Fibroblast of lung (primary cell): ENCODE measurements at regions not wholly inside any gene's neighbourhood (a gene's known extent, or its start where the extent isn't known, plus 50 kb on each side); places are given as distances from the start of the nearest gene placed in this dataset.

Source experiments
- EZH2 ChIP-seq: IDR thresholded peaks from 2 replicates; pipeline ENCODE4 v1.5.1; 2012; ENCODE audit warnings: low read length, control low read depth, mild to moderate bottlenecking; ENCODE audit errors: missing control alignments
- TF ChIP-seq, protein P1 (sequence below), 2 donors: IDR thresholded peaks in 1 of 2; conservative IDR thresholded peaks in 1 of 2; 1 replicate in 1 of 2; 2 replicates in 1 of 2; pipeline ENCODE4 v1.5.1; 2011 to 2012; ENCODE audit warnings: low read length in 2 of 2, control low read depth in 1 of 2, inconsistent platforms in 1 of 2, low read depth in 1 of 2, mild to moderate bottlenecking in 1 of 2

DNA sequence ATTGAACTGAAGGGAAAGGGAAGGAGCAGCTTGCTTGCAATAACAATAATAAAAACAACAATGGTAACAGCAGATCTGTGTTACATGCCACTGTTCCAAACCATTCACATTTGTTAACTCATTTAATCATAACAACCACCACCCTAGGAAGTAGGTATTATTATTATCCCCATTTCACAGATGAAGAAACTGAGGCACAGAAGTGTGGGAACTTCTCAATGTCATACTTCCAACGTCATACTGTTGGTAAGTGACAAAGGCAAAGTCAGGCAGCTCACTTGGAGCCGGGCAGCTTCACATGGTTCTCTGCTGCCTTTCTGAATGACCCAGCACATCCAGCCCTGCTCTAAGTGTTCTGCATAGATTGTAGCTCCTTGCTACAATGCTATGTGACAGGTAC is 72.6 kb downstream of the FOXD1 start:
- TF ChIP-seq, protein P1, sequence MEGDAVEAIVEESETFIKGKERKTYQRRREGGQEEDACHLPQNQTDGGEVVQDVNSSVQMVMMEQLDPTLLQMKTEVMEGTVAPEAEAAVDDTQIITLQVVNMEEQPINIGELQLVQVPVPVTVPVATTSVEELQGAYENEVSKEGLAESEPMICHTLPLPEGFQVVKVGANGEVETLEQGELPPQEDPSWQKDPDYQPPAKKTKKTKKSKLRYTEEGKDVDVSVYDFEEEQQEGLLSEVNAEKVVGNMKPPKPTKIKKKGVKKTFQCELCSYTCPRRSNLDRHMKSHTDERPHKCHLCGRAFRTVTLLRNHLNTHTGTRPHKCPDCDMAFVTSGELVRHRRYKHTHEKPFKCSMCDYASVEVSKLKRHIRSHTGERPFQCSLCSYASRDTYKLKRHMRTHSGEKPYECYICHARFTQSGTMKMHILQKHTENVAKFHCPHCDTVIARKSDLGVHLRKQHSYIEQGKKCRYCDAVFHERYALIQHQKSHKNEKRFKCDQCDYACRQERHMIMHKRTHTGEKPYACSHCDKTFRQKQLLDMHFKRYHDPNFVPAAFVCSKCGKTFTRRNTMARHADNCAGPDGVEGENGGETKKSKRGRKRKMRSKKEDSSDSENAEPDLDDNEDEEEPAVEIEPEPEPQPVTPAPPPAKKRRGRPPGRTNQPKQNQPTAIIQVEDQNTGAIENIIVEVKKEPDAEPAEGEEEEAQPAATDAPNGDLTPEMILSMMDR (conservative IDR thresholded peaks at IDR 0.05 in 1 of 2, IDR thresholded peaks at IDR 0.05 in 1 of 2; ENCODE audit: low read depth in 1 of 2, low read length in 2 of 2) = no peak
- TF ChIP-seq EZH2 = no peak
